ENCODE measurements at regions not wholly inside any gene's neighbourhood (a gene's known extent, or its start where the extent isn't known, plus 50 kb on each side); places are given as distances from the start of the nearest gene placed in this dataset.

GRCh38 chr5:5665225-5666075 lies 243.0 kb downstream of the ICE1 start:
- Histone ChIP-seq H3K36me3 (ENCODE audit: control insufficient read depth in 2 of 4, insufficient read depth in 4 of 4, low read length in 3 of 4) (no peaks in the 10 kb centered on the region), H3K56ac (replicated peaks; ENCODE audit: insufficient read length, low read depth, low read length) (no peak overlapping the region), H2BK5ac (ENCODE audit: low read depth, low read length) (no peak overlapping the region), H3K9me3 (ENCODE audit: insufficient read depth in 2 of 2, low read depth in 1 of 2, low read length in 1 of 2) (no peaks in the 10 kb centered on the region), H2AFZ (ENCODE audit: low read length) (no peak overlapping the region), H3K4me2 (ENCODE audit: insufficient read depth in 1 of 2, low read depth in 2 of 2, low read length in 2 of 2) (no peak overlapping the region), H2AK5ac (ENCODE audit: low read depth, low read length) (no peak overlapping the region), H3K79me1 (ENCODE audit: low read depth, low read length) (no peaks in the 10 kb centered on the region), H3K18ac (ENCODE audit: extremely low read depth, low read length) (no peak overlapping the region), H4K5ac (ENCODE audit: insufficient read length, low read depth, low read length) (no peak overlapping the region), H3K9ac (replicated peaks in 1 of 4; ENCODE audit: extremely low read depth in 1 of 4, low read depth in 3 of 4, low read length in 3 of 4) (no peak overlapping the region), H4K91ac (replicated peaks; ENCODE audit: insufficient read length, low read length) (peak overlapping the region; percentile 51), H4K20me1 (replicated peaks in 1 of 2; ENCODE audit: control insufficient read depth in 1 of 2, insufficient read depth in 2 of 2, low read length in 2 of 2) (no peaks in the 10 kb centered on the region), H3K4me3 (ENCODE audit: extremely low read depth in 1 of 4, insufficient read depth in 2 of 4, low read depth in 3 of 4, low read length in 4 of 4) (no peak overlapping the region), H2BK15ac (ENCODE audit: low read length) (no peak overlapping the region; the same call in 1 of the 2 replicates), H3K79me2 (ENCODE audit: control insufficient read depth in 1 of 2, insufficient read depth in 2 of 2, low read length in 2 of 2) (no peaks in the 10 kb centered on the region), H3K4me1 (replicated peaks in 1 of 4; ENCODE audit: control insufficient read depth in 3 of 4, insufficient read depth in 4 of 4, low read length in 3 of 4) (peaks cover 0 to 5% (median 3%) of the 10 kb centered on the region in 4 experiments; a peak in 2 of 7 replicates), H3K27me3 (replicated peaks in 1 of 4; ENCODE audit: control insufficient read depth in 3 of 4, extremely low read depth in 1 of 4, insufficient read depth in 3 of 4, low read length in 3 of 4) (no peaks in the 10 kb centered on the region), H3K14ac (ENCODE audit: insufficient read length) (no peak overlapping the region), H3K23me2 (ENCODE audit: low read depth, low read length) (no peaks in the 10 kb centered on the region), H3K23ac (ENCODE audit: insufficient read length) (no peak overlapping the region), H3K4ac (replicated peaks; ENCODE audit: insufficient read length, low read depth, low read length) (no peak overlapping the region), H2BK120ac (replicated peaks; ENCODE audit: low read depth, low read length) (peak overlapping the region; percentile 39), H2BK12ac (ENCODE audit: low read depth, low read length) (peak overlapping the region; percentile 71; the same call in 1 of the 2 replicates), H3K27ac (ENCODE audit: low read depth, low read length) (no peak overlapping the region), H4K8ac (ENCODE audit: extremely low read depth, insufficient read depth, low read length) (no peak overlapping the region), H2BK20ac (ENCODE audit: low read length) (peak overlapping the region; percentile 61; the same call in 1 of the 2 replicates)
- DNase-seq (ENCODE audit: low read depth in 1 of 2, low spot score in 2 of 2), result no peak
- no peak for TF ChIP-seq KDM5A (IDR thresholded peaks at IDR 0.05; ENCODE audit: low read length)
- TF ChIP-seq SP2 (IDR thresholded peaks at IDR 0.05; ENCODE audit: low read length), result no peak
- TF ChIP-seq SP4 (IDR thresholded peaks at IDR 0.05; ENCODE audit: low read length), result no peak
- ChIA-PET CTCF (ENCODE audit: partially characterized antibody) (no interaction called here), POLR2A (ENCODE audit: partially characterized antibody) (no interaction called here)
- WGBS, 2 experiments (ENCODE audit: extremely low coverage in 1 of 2, insufficient coverage in 1 of 2, insufficient read length in 1 of 2, insufficient replicate concordance in 2 of 2, low coverage in 1 of 2, low lambda C conversion rate in 2 of 2, missing lambda C conversion rate in 1 of 2), result 92% methylated on average over 11 of the region's 13 CpGs; no CpG with 5 or more reads in 1 of the 2 experiments
- FAIRE-seq, result no peak

Measured in H1 (cell line).